ENCODE measurements at regions not wholly inside any gene's neighbourhood (a gene's known extent, or its start where the extent isn't known, plus 50 kb on each side); places are given as distances from the start of the nearest gene placed in this dataset.
"Not testable (repeated sequence)": the region's sequence is repeated elsewhere in the genome, so short reads cannot be mapped to it uniquely, and the experiment has no call there.

DNA sequence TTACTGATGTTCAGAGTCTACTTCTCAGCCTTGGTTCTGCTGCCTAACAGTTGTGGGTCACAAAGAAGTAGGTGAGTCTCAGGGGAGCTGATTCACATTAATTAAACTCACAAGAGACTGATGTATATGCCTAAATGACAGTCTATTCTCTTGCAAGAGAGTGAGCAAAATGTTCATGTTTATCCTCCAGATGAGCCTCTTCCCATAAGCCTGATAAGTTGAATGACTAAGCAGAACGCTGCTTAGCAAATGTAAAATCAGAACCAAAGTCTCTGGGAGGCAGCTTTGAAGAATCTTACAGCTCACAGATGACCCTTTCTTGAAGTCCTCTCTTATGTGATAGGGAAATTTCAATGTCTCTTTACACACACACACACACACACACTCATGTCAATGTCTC, 1092.2 kb downstream of the TYW1 start:
- TF ChIP-seq, protein P1, sequence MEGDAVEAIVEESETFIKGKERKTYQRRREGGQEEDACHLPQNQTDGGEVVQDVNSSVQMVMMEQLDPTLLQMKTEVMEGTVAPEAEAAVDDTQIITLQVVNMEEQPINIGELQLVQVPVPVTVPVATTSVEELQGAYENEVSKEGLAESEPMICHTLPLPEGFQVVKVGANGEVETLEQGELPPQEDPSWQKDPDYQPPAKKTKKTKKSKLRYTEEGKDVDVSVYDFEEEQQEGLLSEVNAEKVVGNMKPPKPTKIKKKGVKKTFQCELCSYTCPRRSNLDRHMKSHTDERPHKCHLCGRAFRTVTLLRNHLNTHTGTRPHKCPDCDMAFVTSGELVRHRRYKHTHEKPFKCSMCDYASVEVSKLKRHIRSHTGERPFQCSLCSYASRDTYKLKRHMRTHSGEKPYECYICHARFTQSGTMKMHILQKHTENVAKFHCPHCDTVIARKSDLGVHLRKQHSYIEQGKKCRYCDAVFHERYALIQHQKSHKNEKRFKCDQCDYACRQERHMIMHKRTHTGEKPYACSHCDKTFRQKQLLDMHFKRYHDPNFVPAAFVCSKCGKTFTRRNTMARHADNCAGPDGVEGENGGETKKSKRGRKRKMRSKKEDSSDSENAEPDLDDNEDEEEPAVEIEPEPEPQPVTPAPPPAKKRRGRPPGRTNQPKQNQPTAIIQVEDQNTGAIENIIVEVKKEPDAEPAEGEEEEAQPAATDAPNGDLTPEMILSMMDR (IDR thresholded peaks at IDR 0.05; ENCODE audit: extremely low read depth, low read depth, low read length): no peak
- H3K4me3 ChIP-seq (ENCODE audit: insufficient read depth, low read length): no peak overlapping the region
- no peak for DNase-seq (ENCODE audit: insufficient read length, low spot score, missing footprints)
- H3K27me3 ChIP-seq (ENCODE audit: insufficient read depth, low read length): no peaks in the 10 kb centered on the region
- no peaks in the 10 kb centered on the region for H3K36me3 ChIP-seq (ENCODE audit: insufficient read depth, low read length)
- H3K27ac ChIP-seq (ENCODE audit: low read depth, low read length): no peak overlapping the region
- H3K4me2 ChIP-seq (ENCODE audit: insufficient read depth, low read length): no peak overlapping the region
- H2AFZ ChIP-seq (ENCODE audit: low read length): no peak overlapping the region
- H3K9me3 ChIP-seq (ENCODE audit: low read depth, low read length): no peaks in the 10 kb centered on the region
- no peaks in the 10 kb centered on the region for H3K4me1 ChIP-seq (ENCODE audit: insufficient read depth, low read length)
- H4K20me1 ChIP-seq (ENCODE audit: insufficient read depth, low read length): no peaks in the 10 kb centered on the region
- H3K79me2 ChIP-seq (ENCODE audit: insufficient read depth, low read length): no peaks in the 10 kb centered on the region

DNA sequence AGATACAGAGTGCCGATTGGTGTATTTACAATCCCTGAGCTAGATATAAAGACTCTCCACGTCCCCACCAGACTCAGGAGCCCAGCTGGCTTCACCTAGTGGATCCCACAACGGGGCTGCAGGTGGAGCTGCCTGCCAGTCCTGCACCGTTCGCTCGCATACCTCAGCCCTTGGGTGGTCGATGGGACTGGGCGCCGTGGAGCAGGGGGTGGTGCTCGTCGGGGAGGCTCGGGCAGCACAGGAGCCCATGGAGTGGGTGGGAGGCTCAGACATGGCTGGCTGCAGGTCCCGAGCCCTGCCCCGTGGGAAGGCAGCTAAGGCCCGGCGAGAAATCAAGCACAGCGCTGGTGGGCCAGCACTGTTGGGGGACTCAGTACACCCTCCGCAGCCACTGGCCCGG, 1093.6 kb downstream of the TYW1 start:
- not testable (repeated sequence) for H2AFZ ChIP-seq (ENCODE audit: low read length); H3K79me2 ChIP-seq (ENCODE audit: insufficient read depth, low read length); H3K4me1 ChIP-seq (ENCODE audit: insufficient read depth, low read length); H3K36me3 ChIP-seq (ENCODE audit: insufficient read depth, low read length); H3K9me3 ChIP-seq (ENCODE audit: low read depth, low read length); H3K4me2 ChIP-seq (ENCODE audit: insufficient read depth, low read length); H3K27me3 ChIP-seq (ENCODE audit: insufficient read depth, low read length); H3K4me3 ChIP-seq (ENCODE audit: insufficient read depth, low read length); H4K20me1 ChIP-seq (ENCODE audit: insufficient read depth, low read length); H3K27ac ChIP-seq (ENCODE audit: low read depth, low read length); DNase-seq (ENCODE audit: insufficient read length, low spot score, missing footprints)

DNA sequence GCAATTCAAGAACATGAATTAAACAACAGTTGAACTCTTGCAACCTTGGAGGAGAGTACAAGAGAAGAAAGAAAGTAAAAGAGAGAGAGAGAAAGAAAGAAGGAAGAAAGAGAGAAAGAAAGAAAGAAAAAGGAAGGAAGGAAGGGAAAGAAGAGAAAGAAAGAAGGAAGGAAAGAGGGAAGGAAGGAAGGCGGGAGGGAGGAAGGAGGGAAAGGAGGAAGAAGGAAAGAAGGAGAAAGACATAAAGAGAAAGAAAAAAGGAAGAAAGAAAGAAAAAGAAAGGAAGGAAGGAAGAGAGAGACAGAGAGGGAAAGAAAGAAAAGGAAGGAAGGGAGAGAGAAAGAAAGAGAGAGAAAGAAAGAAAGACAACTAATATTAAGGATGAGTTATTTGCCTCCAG, 1106.7 kb downstream of the TYW1 start:
- Histone ChIP-seq H3K36me3 (ENCODE audit: insufficient read depth, low read length) (no peaks in the 10 kb centered on the region), H2AFZ (ENCODE audit: low read length) (no peak overlapping the region), H4K20me1 (ENCODE audit: insufficient read depth, low read length) (no peaks in the 10 kb centered on the region), H3K27ac (ENCODE audit: low read depth, low read length) (no peak overlapping the region), H3K79me2 (ENCODE audit: insufficient read depth, low read length) (no peaks in the 10 kb centered on the region), H3K4me1 (ENCODE audit: insufficient read depth, low read length) (no peaks in the 10 kb centered on the region), H3K4me3 (ENCODE audit: insufficient read depth, low read length) (no peak overlapping the region), H3K9me3 (ENCODE audit: low read depth, low read length) (no peaks in the 10 kb centered on the region), H3K27me3 (ENCODE audit: insufficient read depth, low read length) (no peaks in the 10 kb centered on the region), H3K4me2 (ENCODE audit: insufficient read depth, low read length) (no peak overlapping the region)
- no peak for DNase-seq (ENCODE audit: insufficient read length, low spot score, missing footprints)
- TF ChIP-seq, protein P1 (IDR thresholded peaks at IDR 0.05; ENCODE audit: extremely low read depth, low read depth, low read length): no peak

DNA sequence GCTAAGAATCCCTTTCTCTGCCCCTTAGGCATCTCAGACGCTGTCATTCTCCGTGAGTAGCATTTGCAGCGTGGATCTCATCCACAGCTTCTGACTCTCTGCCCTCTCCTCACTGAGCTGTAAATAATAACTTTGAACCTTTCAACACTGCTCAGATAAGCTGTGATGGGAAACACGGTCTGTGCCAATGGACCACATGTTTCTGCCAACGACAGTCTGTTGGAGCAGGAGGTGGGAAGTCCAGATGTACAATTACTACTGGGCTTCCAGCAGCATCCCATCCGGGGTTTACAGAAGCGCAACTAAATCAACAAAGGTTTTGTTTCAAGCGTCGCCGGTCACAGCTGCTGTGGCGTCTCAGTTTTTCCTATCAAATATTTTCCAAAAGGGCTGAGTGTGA, 1110.6 kb downstream of the TYW1 start:
- no peaks in the 10 kb centered on the region for H3K4me1 ChIP-seq (ENCODE audit: insufficient read depth, low read length)
- no peak overlapping the region for H3K4me3 ChIP-seq (ENCODE audit: insufficient read depth, low read length)
- H3K9me3 ChIP-seq (ENCODE audit: low read depth, low read length): no peaks in the 10 kb centered on the region
- TF ChIP-seq, protein P1 (IDR thresholded peaks at IDR 0.05; ENCODE audit: extremely low read depth, low read depth, low read length): no peak
- H3K4me2 ChIP-seq (ENCODE audit: insufficient read depth, low read length): no peak overlapping the region
- no peak for DNase-seq (ENCODE audit: insufficient read length, low spot score, missing footprints)
- no peaks in the 10 kb centered on the region for H3K36me3 ChIP-seq (ENCODE audit: insufficient read depth, low read length)
- no peak overlapping the region for H3K27ac ChIP-seq (ENCODE audit: low read depth, low read length)
- no peaks in the 10 kb centered on the region for H3K79me2 ChIP-seq (ENCODE audit: insufficient read depth, low read length)
- no peak overlapping the region for H2AFZ ChIP-seq (ENCODE audit: low read length)
- H4K20me1 ChIP-seq (ENCODE audit: insufficient read depth, low read length): no peaks in the 10 kb centered on the region
- H3K27me3 ChIP-seq (ENCODE audit: insufficient read depth, low read length): no peaks in the 10 kb centered on the region

DNA sequence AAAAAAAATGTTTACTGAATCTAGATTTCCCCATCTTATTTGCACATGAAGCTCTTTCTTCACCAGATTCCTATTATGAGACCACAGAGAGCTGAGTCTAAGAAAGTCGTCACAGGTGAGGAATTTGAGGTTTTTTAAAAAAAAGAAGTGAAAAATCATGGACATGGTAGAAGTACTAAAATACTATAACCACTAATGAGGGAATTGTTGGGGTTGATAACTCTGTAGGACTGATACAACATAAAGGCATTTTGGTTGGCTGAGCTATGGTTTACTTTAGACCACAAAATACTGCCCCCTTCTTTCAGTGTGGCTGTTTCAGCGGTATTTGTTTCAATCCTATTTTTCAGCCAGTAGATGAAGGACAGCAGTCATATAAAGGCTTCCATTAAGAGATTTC, 1111.3 kb downstream of the TYW1 start:
- Histone ChIP-seq H3K4me1 (ENCODE audit: insufficient read depth, low read length) (no peaks in the 10 kb centered on the region), H3K36me3 (ENCODE audit: insufficient read depth, low read length) (no peaks in the 10 kb centered on the region), H3K27me3 (ENCODE audit: insufficient read depth, low read length) (no peaks in the 10 kb centered on the region), H3K9me3 (ENCODE audit: low read depth, low read length) (no peaks in the 10 kb centered on the region), H4K20me1 (ENCODE audit: insufficient read depth, low read length) (no peaks in the 10 kb centered on the region), H2AFZ (ENCODE audit: low read length) (no peak overlapping the region), H3K79me2 (ENCODE audit: insufficient read depth, low read length) (no peaks in the 10 kb centered on the region), H3K4me3 (ENCODE audit: insufficient read depth, low read length) (no peak overlapping the region), H3K27ac (ENCODE audit: low read depth, low read length) (no peak overlapping the region), H3K4me2 (ENCODE audit: insufficient read depth, low read length) (no peak overlapping the region)
- TF ChIP-seq, protein P1 (IDR thresholded peaks at IDR 0.05; ENCODE audit: extremely low read depth, low read depth, low read length): no peak
- no peak for DNase-seq (ENCODE audit: insufficient read length, low spot score, missing footprints)

All from osteoblast (primary cell).